ENCODE measurements at regions not wholly inside any gene's neighbourhood (a gene's known extent, or its start where the extent isn't known, plus 50 kb on each side); places are given as distances from the start of the nearest gene placed in this dataset.

- TF ChIP-seq CTCF (conservative IDR thresholded peaks at IDR 0.05; ENCODE audit: low read depth, low read length) (no peak), MAZ (IDR thresholded peaks at IDR 0.05; ENCODE audit: borderline replicate concordance, low read depth, low read length) (no peak), RFX5 (IDR thresholded peaks at IDR 0.05; ENCODE audit: low read depth, low read length) (no peak)
Observed at GRCh38 chr5:15238006-15238405, 262.0 kb upstream of the FBXL7 start.

Measured in IMR-90 (cell line).